H1 (cell line): ENCODE measurements at regions not wholly inside any gene's neighbourhood (a gene's known extent, or its start where the extent isn't known, plus 50 kb on each side); places are given as distances from the start of the nearest gene placed in this dataset.

Experiments used
- CTCF ChIA-PET: fragments of 300-600 bp; sonication (Branson Sonifier 250); formaldehyde crosslinking; loops from one replicate; lab custom pipeline; 2021; ENCODE audit not compliant: partially characterized antibody; lab: Charles Lee
- POLR2A ChIA-PET: fragments of 300-600 bp; sonication (Branson Sonifier 250); formaldehyde crosslinking; loops from one replicate; lab custom pipeline; 2021; ENCODE audit warnings: inconsistent platforms; ENCODE audit not compliant: partially characterized antibody; lab: Charles Lee
- DNase-seq, 2 experiments: peaks; one replicate each; pipeline versions ENCODE4 v3.0.0 to v3.0.0-alpha.2; 2010 to 2022; ENCODE audit warnings: low spot score in 2 of 2, low read depth in 1 of 2, mixed read lengths in 1 of 2
- FAIRE-seq: peaks from 2 replicates; lab custom pipeline; 2011; peaks lifted over from hg19 to GRCh38; lab: Jason Lieb, UNC
- H2AFZ ChIP-seq: 2 replicates; pipeline ENCODE4 v1.8.1; 2012; ENCODE audit warnings: low read length, inconsistent platforms
- H2AK5ac ChIP-seq: 2 replicates; pipeline ENCODE4 v1.6.1; 2013; ENCODE audit warnings: low read depth, low read length
- H2BK120ac ChIP-seq: replicated peaks from 2 replicates; pipeline ENCODE3; 2013; ENCODE audit warnings: low read depth, low read length, inconsistent platforms
- H2BK12ac ChIP-seq: 2 replicates; pipeline ENCODE4 v1.6.1; 2013; ENCODE audit warnings: low read depth, low read length
- H2BK15ac ChIP-seq: 2 replicates; pipeline ENCODE4 v1.6.1; 2013; ENCODE audit warnings: low read length
- H2BK20ac ChIP-seq: 2 replicates; pipeline ENCODE4 v1.6.1; 2013; ENCODE audit warnings: low read length
- H2BK5ac ChIP-seq: 2 replicates; pipeline ENCODE4 v1.6.1; 2013; ENCODE audit warnings: low read depth, low read length
- H3K14ac ChIP-seq: 2 replicates; pipeline ENCODE4 v1.6.1; 2013; ENCODE audit warnings: inconsistent platforms; ENCODE audit not compliant: insufficient read length
- H3K18ac ChIP-seq: 2 replicates; pipeline ENCODE4 v1.6.1; 2013; ENCODE audit warnings: low read length; ENCODE audit errors: extremely low read depth
- H3K23ac ChIP-seq: 2 replicates; pipeline ENCODE4 v1.6.1; 2013; ENCODE audit warnings: inconsistent platforms; ENCODE audit not compliant: insufficient read length
- H3K23me2 ChIP-seq: 2 replicates; pipeline ENCODE4 v1.6.1; 2013; ENCODE audit warnings: low read depth, low read length
- H3K27ac ChIP-seq: 2 replicates; pipeline ENCODE4 v1.6.1; 2011; ENCODE audit warnings: low read depth, low read length, inconsistent platforms
- H3K27me3 ChIP-seq, 4 experiments: replicated peaks in 1 of 4; 1 replicate in 1 of 4; 2 replicates in 3 of 4; pipeline versions ENCODE4 v1.6.1 to v1.8.1; 2011 to 2013; ENCODE audit warnings: low read length in 3 of 4, mild to moderate bottlenecking in 3 of 4, inconsistent platforms in 2 of 4, mixed read lengths in 2 of 4, moderate library complexity in 1 of 4; ENCODE audit not compliant: control insufficient read depth in 3 of 4, insufficient read depth in 3 of 4; ENCODE audit errors: extremely low read depth in 1 of 4
- H3K36me3 ChIP-seq, 4 experiments: 2 replicates each; pipeline versions ENCODE4 v1.6.1 to v1.8.1; 2011 to 2013; ENCODE audit warnings: mild to moderate bottlenecking in 4 of 4, low read length in 3 of 4, moderate library complexity in 2 of 4, control low read depth in 1 of 4, inconsistent platforms in 1 of 4; ENCODE audit not compliant: insufficient read depth in 4 of 4, control insufficient read depth in 2 of 4
- H3K4ac ChIP-seq: replicated peaks from 2 replicates; pipeline ENCODE3; 2013; ENCODE audit warnings: low read length, low read depth, mixed read lengths, inconsistent platforms; ENCODE audit not compliant: insufficient read length
- H3K4me1 ChIP-seq, 4 experiments: replicated peaks in 1 of 4; 1 replicate in 1 of 4; 2 replicates in 3 of 4; pipeline versions ENCODE4 v1.6.1 to v1.8.1; 2011 to 2013; ENCODE audit warnings: low read length in 3 of 4, inconsistent platforms in 2 of 4, mixed read lengths in 1 of 4; ENCODE audit not compliant: insufficient read depth in 4 of 4, control insufficient read depth in 3 of 4
- H3K4me2 ChIP-seq, 2 experiments: 2 replicates each; pipeline versions ENCODE4 v1.6.1 to v1.8.1; 2011 to 2013; ENCODE audit warnings: low read depth in 2 of 2, low read length in 2 of 2, control low read depth in 1 of 2, inconsistent platforms in 1 of 2, mild to moderate bottlenecking in 1 of 2; ENCODE audit not compliant: insufficient read depth in 1 of 2
- H3K4me3 ChIP-seq, 4 experiments: fragments of 200-600, 300-600 bp in 1 of 4; sonication (generic), shearing (Covaris generic), sonication (Bioruptor Twin) in 1 of 4; 2 replicates each; pipeline versions ENCODE4 v1.5.1 to v1.8.1; 2011 to 2016; ENCODE audit warnings: low read length in 4 of 4, low read depth in 3 of 4, control low read depth in 2 of 4, inconsistent platforms in 2 of 4, mild to moderate bottlenecking in 2 of 4, mixed read lengths in 1 of 4, moderate library complexity in 1 of 4; ENCODE audit not compliant: insufficient read depth in 2 of 4; ENCODE audit errors: extremely low read depth in 1 of 4
- H3K56ac ChIP-seq: replicated peaks from 2 replicates; pipeline ENCODE3; 2013; ENCODE audit warnings: low read depth, mild to moderate bottlenecking, mixed read lengths, low read length, inconsistent platforms; ENCODE audit not compliant: insufficient read length
- H3K79me1 ChIP-seq: 2 replicates; pipeline ENCODE4 v1.6.1; 2013; ENCODE audit warnings: low read depth, low read length, control low read depth
- H3K79me2 ChIP-seq, 2 experiments: 2 replicates each; pipeline versions ENCODE4 v1.6.1 to v1.8.1; 2012 to 2013; ENCODE audit warnings: low read length in 2 of 2, mild to moderate bottlenecking in 2 of 2, inconsistent platforms in 1 of 2; ENCODE audit not compliant: insufficient read depth in 2 of 2, control insufficient read depth in 1 of 2
- H3K9ac ChIP-seq, 4 experiments: replicated peaks in 1 of 4; 1 replicate in 1 of 4; 2 replicates in 3 of 4; pipeline versions ENCODE4 v1.6.1 to v1.8.1; 2011 to 2013; ENCODE audit warnings: low read depth in 3 of 4, low read length in 3 of 4, control low read depth in 2 of 4, mild to moderate bottlenecking in 2 of 4, moderate library complexity in 2 of 4, inconsistent platforms in 1 of 4; ENCODE audit errors: extremely low read depth in 1 of 4
- H3K9me3 ChIP-seq, 2 experiments: 2 replicates each; pipeline versions ENCODE4 v1.6.1 to v1.8.1; 2012 to 2013; ENCODE audit warnings: mild to moderate bottlenecking in 2 of 2, moderate library complexity in 2 of 2, control low read depth in 1 of 2, inconsistent platforms in 1 of 2, low read depth in 1 of 2, low read length in 1 of 2, mixed read lengths in 1 of 2; ENCODE audit not compliant: insufficient read depth in 2 of 2
- H4K20me1 ChIP-seq, 2 experiments: replicated peaks in 1 of 2; 2 replicates each; pipeline versions ENCODE3 to v1.8.1; 2011 to 2013; ENCODE audit warnings: inconsistent platforms in 2 of 2, low read length in 2 of 2, mild to moderate bottlenecking in 1 of 2; ENCODE audit not compliant: insufficient read depth in 2 of 2, control insufficient read depth in 1 of 2
- H4K5ac ChIP-seq: 2 replicates; pipeline ENCODE4 v1.6.1; 2013; ENCODE audit warnings: low read length, low read depth, mixed read lengths, inconsistent platforms; ENCODE audit not compliant: insufficient read length
- H4K8ac ChIP-seq: 2 replicates; pipeline ENCODE4 v1.8.0; 2013; ENCODE audit warnings: mild to moderate bottlenecking, moderate library complexity, low read length, inconsistent platforms; ENCODE audit not compliant: insufficient read depth; ENCODE audit errors: extremely low read depth
- H4K91ac ChIP-seq: replicated peaks from 2 replicates; pipeline ENCODE3; 2013; ENCODE audit warnings: low read length, mixed read lengths, inconsistent platforms; ENCODE audit not compliant: insufficient read length
- BCL11A ChIP-seq, 2 experiments: IDR thresholded peaks; one replicate each; pipeline ENCODE4 v1.6.1; 2011; ENCODE audit warnings: low read depth in 2 of 2, low read length in 2 of 2, mild to moderate bottlenecking in 2 of 2
- BRCA1 ChIP-seq: IDR thresholded peaks from 2 replicates; pipeline ENCODE4 v1.6.1; 2012; ENCODE audit warnings: low read depth, low read length, improper control_type of control experiment
- EZH2 ChIP-seq: fragments of 200-600 bp; sonication (generic); IDR thresholded peaks from 2 replicates; pipeline ENCODE4 v1.7.1; 2012; ENCODE audit warnings: low read depth, mild to moderate bottlenecking, moderate library complexity, low read length, inconsistent platforms; ENCODE audit not compliant: severe bottlenecking
- JUND ChIP-seq: IDR thresholded peaks from 2 replicates; pipeline ENCODE4 v1.6.1; 2011; ENCODE audit warnings: mild to moderate bottlenecking, improper control_type of control experiment, low read length
- MAFK ChIP-seq: IDR thresholded peaks from 2 replicates; pipeline ENCODE4 v1.6.1; 2012; ENCODE audit warnings: low read depth, mild to moderate bottlenecking, improper control_type of control experiment, low read length
- PHF8 ChIP-seq: fragments of 200-600 bp; sonication (generic); conservative IDR thresholded peaks from 2 replicates; pipeline ENCODE4 v1.7.1; 2012; ENCODE audit warnings: low read depth, mild to moderate bottlenecking, inconsistent platforms, low read length, moderate library complexity
- RFX5 ChIP-seq: IDR thresholded peaks from 2 replicates; pipeline ENCODE4 v1.6.1; 2011; ENCODE audit warnings: low read depth, low read length, improper control_type of control experiment, borderline replicate concordance
- RXRA ChIP-seq: IDR thresholded peaks from 2 replicates; pipeline ENCODE4 v1.6.1; 2011; ENCODE audit warnings: low read depth, mild to moderate bottlenecking, low read length, moderate library complexity; ENCODE audit not compliant: insufficient read depth
- TCF12 ChIP-seq: IDR thresholded peaks from 2 replicates; pipeline ENCODE4 v1.6.1; 2011; ENCODE audit warnings: low read depth, mild to moderate bottlenecking, low read length
- WGBS, 2 experiments: shearing (Covaris generic) in 1 of 2; methylation state at CpG; one replicate each; pipeline versions ENCODE4 v1.1.6 to v1.1.7; 2013 to 2015; ENCODE audit warnings: low lambda C conversion rate in 2 of 2, mixed read lengths in 2 of 2, inconsistent platforms in 1 of 2, low coverage in 1 of 2, missing lambda C conversion rate in 1 of 2; ENCODE audit not compliant: insufficient replicate concordance in 2 of 2, insufficient coverage in 1 of 2, insufficient read length in 1 of 2; ENCODE audit errors: extremely low coverage in 1 of 2, missing lambda C conversion rate in 1 of 2; 5-methylcytosine and 5-hydroxymethylcytosine counted together

DNA sequence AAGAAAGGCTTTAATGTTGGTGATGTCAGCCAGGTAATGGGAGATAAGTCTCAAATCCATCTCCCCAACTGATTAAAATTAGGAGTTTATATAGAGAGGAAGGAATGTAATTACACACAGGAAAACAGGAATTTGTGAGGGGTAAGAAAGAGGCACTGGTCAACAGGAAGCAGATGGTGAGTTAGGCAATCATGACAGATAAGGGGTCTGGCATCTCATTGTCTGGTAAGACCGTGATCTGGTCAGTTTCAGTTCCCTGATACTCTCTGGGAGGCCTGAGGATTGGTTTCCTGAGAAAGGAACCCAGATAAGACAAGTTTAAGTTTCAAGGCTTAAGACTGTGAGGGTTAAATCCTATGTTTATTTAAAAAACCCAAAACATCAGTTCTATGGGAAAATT, 414.7 kb upstream of the ARRDC4 start:
- Histone ChIP-seq H3K36me3 (no peaks in the 10 kb centered on the region), H2AFZ (no peak overlapping the region), H3K79me1 (no peaks in the 10 kb centered on the region), H2BK5ac (no peak overlapping the region), H3K79me2 (no peaks in the 10 kb centered on the region), H4K91ac (no peak overlapping the region), H4K5ac (no peak overlapping the region), H4K20me1 (no peaks in the 10 kb centered on the region), H3K18ac (no peak overlapping the region), H3K27ac (no peak overlapping the region), H2BK12ac (no peak overlapping the region), H3K9ac (no peak overlapping the region), H2BK120ac (no peak overlapping the region), H3K4me1 (no peaks in the 10 kb centered on the region), H3K27me3 (no peaks in the 10 kb centered on the region), H4K8ac (no peak overlapping the region), H3K14ac (no peak overlapping the region), H3K4me3 (no peak overlapping the region), H3K56ac (no peak overlapping the region), H2AK5ac (no peak overlapping the region), H3K23me2 (no peaks in the 10 kb centered on the region), H2BK15ac (no peak overlapping the region), H3K9me3 (no peaks in the 10 kb centered on the region; a peak in 2 of 4 replicates), H3K23ac (no peak overlapping the region), H3K4ac (no peak overlapping the region), H2BK20ac (no peak overlapping the region), H3K4me2 (no peak overlapping the region)
- 88% methylated on average over 1 of the region's 1 CpG; no CpG with 5 or more reads in 1 of the 2 experiments for WGBS, 2 experiments
- no peak for DNase-seq
- ChIA-PET POLR2A (no interaction called here), CTCF (no interaction called here)
- TF ChIP-seq JUND = no peak
- no peak for TF ChIP-seq RFX5
- TF ChIP-seq BCL11A (IDR thresholded peaks at IDR 0.05; ENCODE audit: low read depth in 2 of 2, low read length in 2 of 2) = no peak
- no peak for TF ChIP-seq RXRA
- no peak for TF ChIP-seq EZH2
- TF ChIP-seq PHF8 = no peak
- no peak for TF ChIP-seq MAFK
- no peak for TF ChIP-seq TCF12
- TF ChIP-seq BRCA1 = no peak
- no peak for FAIRE-seq
